ENCODE measurements at regions not wholly inside any gene's neighbourhood (a gene's known extent, or its start where the extent isn't known, plus 50 kb on each side); places are given as distances from the start of the nearest gene placed in this dataset.

DNA sequence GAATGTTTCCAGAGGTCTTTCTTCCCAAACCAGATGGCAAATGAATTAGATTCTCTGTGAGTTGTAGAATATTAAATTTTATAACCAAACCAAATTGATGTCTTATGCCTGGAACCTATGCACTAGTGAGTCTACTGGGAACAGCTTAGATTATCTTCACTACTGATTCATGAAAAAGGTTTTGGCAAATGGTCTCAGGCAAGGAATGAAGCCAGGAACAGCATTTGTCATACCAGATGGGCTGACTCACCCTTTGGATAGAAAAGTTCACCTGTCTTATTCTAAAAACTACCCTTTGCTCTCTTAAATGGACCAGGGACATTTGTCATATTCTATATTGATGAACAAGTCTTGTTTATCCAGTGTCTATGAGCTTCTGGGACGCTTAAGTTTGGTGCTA lies 135.4 kb upstream of the ECI2 start:
- H3K4me3 ChIP-seq (replicated peaks in 1 of 2; ENCODE audit: low read depth in 2 of 2, low read length in 2 of 2): no peak overlapping the region
- TF ChIP-seq, protein P1, sequence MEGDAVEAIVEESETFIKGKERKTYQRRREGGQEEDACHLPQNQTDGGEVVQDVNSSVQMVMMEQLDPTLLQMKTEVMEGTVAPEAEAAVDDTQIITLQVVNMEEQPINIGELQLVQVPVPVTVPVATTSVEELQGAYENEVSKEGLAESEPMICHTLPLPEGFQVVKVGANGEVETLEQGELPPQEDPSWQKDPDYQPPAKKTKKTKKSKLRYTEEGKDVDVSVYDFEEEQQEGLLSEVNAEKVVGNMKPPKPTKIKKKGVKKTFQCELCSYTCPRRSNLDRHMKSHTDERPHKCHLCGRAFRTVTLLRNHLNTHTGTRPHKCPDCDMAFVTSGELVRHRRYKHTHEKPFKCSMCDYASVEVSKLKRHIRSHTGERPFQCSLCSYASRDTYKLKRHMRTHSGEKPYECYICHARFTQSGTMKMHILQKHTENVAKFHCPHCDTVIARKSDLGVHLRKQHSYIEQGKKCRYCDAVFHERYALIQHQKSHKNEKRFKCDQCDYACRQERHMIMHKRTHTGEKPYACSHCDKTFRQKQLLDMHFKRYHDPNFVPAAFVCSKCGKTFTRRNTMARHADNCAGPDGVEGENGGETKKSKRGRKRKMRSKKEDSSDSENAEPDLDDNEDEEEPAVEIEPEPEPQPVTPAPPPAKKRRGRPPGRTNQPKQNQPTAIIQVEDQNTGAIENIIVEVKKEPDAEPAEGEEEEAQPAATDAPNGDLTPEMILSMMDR (IDR thresholded peaks at IDR 0.05; ENCODE audit: low read depth, low read length): no peak
- peak; percentile 39 to 67 for DNase-seq (ENCODE audit: low read depth in 2 of 2)

DNA sequence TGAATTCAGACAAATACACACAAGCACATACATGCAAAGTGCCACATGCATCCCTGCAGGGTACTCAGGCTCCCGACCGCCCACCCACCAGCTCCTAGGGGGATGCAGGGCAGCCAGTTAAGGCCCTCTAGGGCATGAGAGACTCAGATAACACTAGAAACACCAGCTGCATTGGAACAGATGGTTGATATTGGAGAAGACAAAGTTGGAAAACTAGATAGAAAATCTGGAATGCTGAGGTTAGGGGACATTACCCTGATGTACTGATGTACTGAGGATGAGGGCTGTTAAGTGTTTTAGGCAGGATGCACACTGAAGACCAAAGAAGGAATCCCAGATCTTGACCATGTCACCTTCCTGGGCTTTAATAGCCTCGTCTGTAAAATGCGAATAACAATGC lies 134.6 kb upstream of the ECI2 start:
- H3K4me3 ChIP-seq (replicated peaks in 1 of 2; ENCODE audit: low read depth in 2 of 2, low read length in 2 of 2): no peak overlapping the region
- no peak for DNase-seq (ENCODE audit: low read depth in 2 of 2)
- TF ChIP-seq, protein P1 (IDR thresholded peaks at IDR 0.05; ENCODE audit: low read depth, low read length): no peak

DNA sequence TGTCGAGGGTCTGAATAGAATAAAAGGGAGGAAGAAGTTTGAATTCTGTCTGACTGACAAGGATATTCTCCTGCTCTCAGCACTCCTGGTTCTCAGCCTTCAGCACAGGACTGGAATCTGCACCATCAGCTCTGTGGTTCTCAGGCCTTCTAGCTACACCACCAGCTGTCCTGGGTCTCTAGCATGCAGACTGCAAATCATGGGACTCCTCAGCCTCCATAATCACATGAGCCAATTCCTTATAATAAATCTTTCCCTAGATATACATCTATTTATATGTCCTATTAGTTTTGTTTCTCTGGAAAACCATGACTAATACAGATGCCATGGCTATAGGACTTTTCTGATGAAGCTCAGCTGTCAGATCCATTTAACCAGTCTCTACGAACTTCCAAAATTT lies 132.8 kb upstream of the ECI2 start:
- DNase-seq (ENCODE audit: low read depth in 2 of 2): no peak
- TF ChIP-seq, protein P1 (IDR thresholded peaks at IDR 0.05; ENCODE audit: low read depth, low read length): no peak
- H3K4me3 ChIP-seq (replicated peaks in 1 of 2; ENCODE audit: low read depth in 2 of 2, low read length in 2 of 2): no peak overlapping the region

DNA sequence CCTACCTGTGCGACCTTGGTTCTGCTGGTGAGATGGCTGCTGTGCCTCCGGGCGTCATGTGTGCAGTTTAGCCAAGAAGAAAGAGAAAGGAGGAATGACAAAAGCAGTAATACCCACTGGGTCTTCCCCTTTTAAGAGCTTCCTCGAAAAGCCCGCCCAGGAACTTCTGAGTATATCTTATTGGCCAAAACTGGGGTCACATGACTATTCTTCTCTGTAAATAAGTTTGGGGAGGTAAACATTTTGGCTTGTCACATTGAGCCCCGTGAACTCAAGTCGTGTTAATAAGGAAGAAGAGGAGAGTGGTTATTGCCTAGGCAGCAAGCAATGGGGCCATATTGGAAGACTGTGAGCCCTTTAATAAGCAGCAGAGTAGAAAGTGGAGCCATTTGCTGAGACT lies 130.4 kb upstream of the ECI2 start:
- TF ChIP-seq, protein P1 (IDR thresholded peaks at IDR 0.05; ENCODE audit: low read depth, low read length): no peak
- no peak for DNase-seq (ENCODE audit: low read depth in 2 of 2)

DNA sequence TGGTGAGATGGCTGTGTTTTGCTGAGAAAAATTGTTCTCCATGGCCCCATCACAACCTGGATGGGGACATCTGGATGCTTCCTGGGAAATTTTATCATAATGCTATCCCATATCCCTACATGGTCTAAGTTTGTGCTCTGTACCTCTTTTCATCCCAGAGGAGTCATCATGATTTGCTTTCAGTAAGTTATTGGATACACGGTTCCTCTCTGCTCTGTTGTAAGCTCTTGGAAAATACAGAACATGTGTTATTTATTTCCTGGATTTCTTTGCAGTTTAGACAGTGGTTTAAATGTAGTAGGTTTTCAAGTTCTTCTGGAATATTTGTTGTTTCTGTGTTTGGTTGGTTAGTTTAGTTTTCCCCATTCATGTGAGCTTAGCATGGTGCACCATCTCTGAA lies 129.2 kb upstream of the ECI2 start:
- TF ChIP-seq, protein P1 (IDR thresholded peaks at IDR 0.05; ENCODE audit: low read depth, low read length): no peak
- no peak for DNase-seq (ENCODE audit: low read depth in 2 of 2)
- no peak overlapping the region for H3K4me3 ChIP-seq (replicated peaks in 1 of 2; ENCODE audit: low read depth in 2 of 2, low read length in 2 of 2)

More for the DNA sequence above, 130.4 kb upstream of the ECI2 start:
- no peak overlapping the region for H3K4me3 ChIP-seq (replicated peaks in 1 of 2; ENCODE audit: low read depth in 2 of 2, low read length in 2 of 2)

DNA sequence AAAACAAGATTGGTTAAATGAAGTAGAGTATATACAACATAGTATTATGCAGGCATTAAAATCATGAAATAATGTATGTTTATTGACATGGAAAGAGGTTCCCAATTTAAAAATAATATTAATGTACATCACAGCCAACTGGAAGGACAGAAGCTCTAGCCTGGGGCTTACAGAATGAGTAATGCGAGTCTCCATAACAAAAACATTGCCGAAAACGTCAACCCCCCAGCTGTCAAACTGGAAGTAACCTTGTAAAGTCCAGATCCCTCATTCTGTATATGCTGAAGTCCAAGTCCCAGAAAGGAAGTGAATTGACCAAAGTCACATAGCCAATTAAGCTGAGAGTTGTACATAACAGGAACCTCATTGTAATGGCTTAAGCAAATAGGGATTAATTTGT lies 128.7 kb upstream of the ECI2 start:
- no peak for DNase-seq (ENCODE audit: low read depth in 2 of 2)
- TF ChIP-seq, protein P1 (IDR thresholded peaks at IDR 0.05; ENCODE audit: low read depth, low read length): no peak
- H3K4me3 ChIP-seq (replicated peaks in 1 of 2; ENCODE audit: low read depth in 2 of 2, low read length in 2 of 2): no peak overlapping the region

DNA sequence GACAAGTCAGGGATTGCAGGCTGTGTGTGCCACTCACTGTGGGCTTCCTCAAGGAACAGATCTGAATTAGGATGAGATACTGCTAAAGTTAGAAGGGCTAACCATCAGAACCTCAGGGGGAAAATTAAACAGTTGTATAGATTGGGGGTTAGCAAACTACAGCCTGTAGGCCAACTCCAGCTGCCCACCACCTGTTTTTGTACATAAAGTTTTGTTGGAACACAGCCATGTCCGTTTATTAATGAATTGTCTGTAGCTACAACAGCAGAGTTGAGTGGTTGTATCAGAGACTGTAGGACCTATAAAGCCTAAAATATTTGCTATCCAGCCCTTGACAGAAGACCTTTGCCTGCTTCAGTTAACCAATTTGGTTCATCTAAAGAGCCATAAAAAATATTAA lies 127.2 kb upstream of the ECI2 start:
- H3K4me3 ChIP-seq (replicated peaks in 1 of 2; ENCODE audit: low read depth in 2 of 2, low read length in 2 of 2): no peak overlapping the region
- DNase-seq (ENCODE audit: low read depth in 2 of 2): no peak
- TF ChIP-seq, protein P1 (IDR thresholded peaks at IDR 0.05; ENCODE audit: low read depth, low read length): no peak
